Heart left ventricle (tissue), 13 donors: ENCODE measurements at regions not wholly inside any gene's neighbourhood (a gene's known extent, or its start where the extent isn't known, plus 50 kb on each side); places are given as distances from the start of the nearest gene placed in this dataset.

Source experiments
- POLR2A ChIP-seq, 2 donors: fragments of 450-650 bp; IDR thresholded peaks; one replicate each; pipeline ENCODE4 v1.6.1; 2017; ENCODE audit warnings: antibody characterized with exemption in 2 of 2, mild to moderate bottlenecking in 2 of 2, moderate library complexity in 2 of 2
- TF ChIP-seq, protein P1 (sequence below), 12 donors: fragments of 200-600 bp; sonication (generic) in 4 of 12; IDR thresholded peaks; one replicate each; pipeline versions ENCODE4 v1.5.0 to v1.8.0; 2018 to 2022; ENCODE audit warnings: antibody characterized with exemption in 12 of 12, mild to moderate bottlenecking in 5 of 12
- donor health status: ischemic (EF 13 %, LVEDD 7.1; RV severe dilation, severe dysfunction).
- donor health status: DM: no; HTN: yes; CAD: no.
- donor health status: DM: no; HTN: no; CAD: no.
- donor health status: ischemic (EF 25% LVEDD 6.9; RV normal size, moderate dysfunction).
- donor health status: ischemic (EF 25% LVEDD 5.7; RV mildly dilated, moderate dysfunction).
- donor health status: ischemic (EF 35%, LVEDD 5.7; RV mildly dilated, moderate dysfunction).
- donor health status: nonischemic (EF 11% LVEDD 7.7; RV severe dilation, severe dysfunction).
- donor health status: DM: yes; HTN: yes; CAD: no.
- donor health status: PGD.
- donor health status: ischemic (EF 29% LVEDD 5.4; RV normal size, mild dysfunction).
- donor health status: nonischemic (EF 23%, LVEDD 6.1; RV moderate dilation, normal function).

DNA sequence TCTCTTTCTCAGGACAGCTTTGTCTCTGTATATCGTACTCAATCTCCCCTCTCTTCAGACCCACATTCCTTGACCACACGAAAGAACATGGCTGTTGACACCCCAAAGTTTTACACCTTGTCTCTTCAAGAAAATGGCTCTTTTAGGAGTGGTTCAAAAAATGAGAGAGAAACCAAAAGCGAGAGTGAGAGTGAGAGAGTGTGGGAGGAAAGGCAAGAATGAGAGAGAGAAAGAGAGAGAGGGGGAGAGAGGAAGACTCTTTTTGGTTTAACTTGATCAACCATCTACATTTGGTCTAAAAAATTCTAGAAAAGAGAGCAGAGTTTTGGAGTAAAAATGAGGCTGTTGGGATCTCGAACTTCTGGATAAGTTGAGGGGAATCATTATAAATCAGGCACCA is 581.8 kb upstream of the WWC1 start:
- no peak for TF ChIP-seq POLR2A (IDR thresholded peaks at IDR 0.05)
- TF ChIP-seq, protein P1, sequence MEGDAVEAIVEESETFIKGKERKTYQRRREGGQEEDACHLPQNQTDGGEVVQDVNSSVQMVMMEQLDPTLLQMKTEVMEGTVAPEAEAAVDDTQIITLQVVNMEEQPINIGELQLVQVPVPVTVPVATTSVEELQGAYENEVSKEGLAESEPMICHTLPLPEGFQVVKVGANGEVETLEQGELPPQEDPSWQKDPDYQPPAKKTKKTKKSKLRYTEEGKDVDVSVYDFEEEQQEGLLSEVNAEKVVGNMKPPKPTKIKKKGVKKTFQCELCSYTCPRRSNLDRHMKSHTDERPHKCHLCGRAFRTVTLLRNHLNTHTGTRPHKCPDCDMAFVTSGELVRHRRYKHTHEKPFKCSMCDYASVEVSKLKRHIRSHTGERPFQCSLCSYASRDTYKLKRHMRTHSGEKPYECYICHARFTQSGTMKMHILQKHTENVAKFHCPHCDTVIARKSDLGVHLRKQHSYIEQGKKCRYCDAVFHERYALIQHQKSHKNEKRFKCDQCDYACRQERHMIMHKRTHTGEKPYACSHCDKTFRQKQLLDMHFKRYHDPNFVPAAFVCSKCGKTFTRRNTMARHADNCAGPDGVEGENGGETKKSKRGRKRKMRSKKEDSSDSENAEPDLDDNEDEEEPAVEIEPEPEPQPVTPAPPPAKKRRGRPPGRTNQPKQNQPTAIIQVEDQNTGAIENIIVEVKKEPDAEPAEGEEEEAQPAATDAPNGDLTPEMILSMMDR (IDR thresholded peaks at IDR 0.05): no peak
